Hepatocyte (in vitro differentiated cells): ENCODE measurements at regions not wholly inside any gene's neighbourhood (a gene's known extent, or its start where the extent isn't known, plus 50 kb on each side); places are given as distances from the start of the nearest gene placed in this dataset.

ENCODE experiments used
- EZH2 ChIP-seq: fragments of 200-600 bp; sonication (generic); IDR thresholded peaks from 2 replicates; pipeline ENCODE4 v1.6.1; 2016; ENCODE audit warnings: antibody characterized with exemption, mild to moderate bottlenecking, borderline replicate concordance
- EZH2phosphoT487 ChIP-seq: fragments of 200-600 bp; sonication (generic); IDR thresholded peaks from one replicate; pipeline ENCODE4 v1.6.1; 2018; ENCODE audit warnings: antibody characterized with exemption, mild to moderate bottlenecking, low read depth, moderate library complexity; ENCODE audit not compliant: unreplicated experiment, severe bottlenecking
- TF ChIP-seq, protein P1 (sequence below): fragments of 200-600 bp; sonication (generic); IDR thresholded peaks from 2 replicates; pipeline ENCODE4 v1.5.1; 2016; ENCODE audit warnings: antibody characterized with exemption, mild to moderate bottlenecking; ENCODE audit not compliant: poor library complexity

DNA sequence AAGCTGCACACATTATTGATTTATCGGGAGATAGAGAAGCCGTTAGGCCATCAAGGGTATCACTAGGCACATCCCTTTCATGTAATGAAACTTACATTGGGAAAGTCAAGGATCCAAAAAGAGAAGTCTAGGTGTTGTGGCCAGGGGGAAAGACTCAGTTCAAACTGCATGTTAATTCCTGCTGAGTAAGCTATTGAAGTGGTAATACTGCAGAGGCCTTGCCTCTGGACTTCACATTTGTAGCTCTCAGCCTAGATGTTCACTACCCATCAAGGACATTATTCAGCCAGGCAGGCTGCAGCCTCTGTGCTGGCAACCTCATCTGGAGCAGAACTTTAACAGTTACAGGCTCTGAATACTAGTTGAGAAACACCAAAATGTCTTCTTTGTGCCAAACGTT is 2094.5 kb upstream of the AGA start:
- TF ChIP-seq, protein P1, sequence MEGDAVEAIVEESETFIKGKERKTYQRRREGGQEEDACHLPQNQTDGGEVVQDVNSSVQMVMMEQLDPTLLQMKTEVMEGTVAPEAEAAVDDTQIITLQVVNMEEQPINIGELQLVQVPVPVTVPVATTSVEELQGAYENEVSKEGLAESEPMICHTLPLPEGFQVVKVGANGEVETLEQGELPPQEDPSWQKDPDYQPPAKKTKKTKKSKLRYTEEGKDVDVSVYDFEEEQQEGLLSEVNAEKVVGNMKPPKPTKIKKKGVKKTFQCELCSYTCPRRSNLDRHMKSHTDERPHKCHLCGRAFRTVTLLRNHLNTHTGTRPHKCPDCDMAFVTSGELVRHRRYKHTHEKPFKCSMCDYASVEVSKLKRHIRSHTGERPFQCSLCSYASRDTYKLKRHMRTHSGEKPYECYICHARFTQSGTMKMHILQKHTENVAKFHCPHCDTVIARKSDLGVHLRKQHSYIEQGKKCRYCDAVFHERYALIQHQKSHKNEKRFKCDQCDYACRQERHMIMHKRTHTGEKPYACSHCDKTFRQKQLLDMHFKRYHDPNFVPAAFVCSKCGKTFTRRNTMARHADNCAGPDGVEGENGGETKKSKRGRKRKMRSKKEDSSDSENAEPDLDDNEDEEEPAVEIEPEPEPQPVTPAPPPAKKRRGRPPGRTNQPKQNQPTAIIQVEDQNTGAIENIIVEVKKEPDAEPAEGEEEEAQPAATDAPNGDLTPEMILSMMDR = no peak
- no peak for TF ChIP-seq EZH2
- no peak for TF ChIP-seq EZH2phosphoT487
